WTC11 (cell line): ENCODE measurements at regions not wholly inside any gene's neighbourhood (a gene's known extent, or its start where the extent isn't known, plus 50 kb on each side); places are given as distances from the start of the nearest gene placed in this dataset.

ENCODE experiments used
- ATAC-seq: fragments of 200-7000 bp; cut with Tn5 transposase; 2 replicates; pipeline ENCODE4 v1.10.0; 2021; ENCODE audit warnings: mild to moderate bottlenecking, moderate library complexity
- CTCF ChIA-PET: fragments of 300-600 bp; sonication (Branson Sonifier 250); formaldehyde crosslinking; loops from one replicate; lab custom pipeline; 2021; ENCODE audit warnings: antibody characterized with exemption; lab: Charles Lee
- POLR2A ChIA-PET: fragments of 350-600 bp; sonication (Branson Sonifier 250); formaldehyde crosslinking; loops from one replicate; lab custom pipeline; 2021; ENCODE audit warnings: antibody characterized with exemption; lab: Charles Lee
- DNase-seq: peaks from one replicate; pipeline ENCODE4 v3.0.0; 2021; ENCODE audit warnings: low spot score
- H3K27ac Mint-ChIP-seq: 2 replicates; pipeline ENCODE4 v1.8.0; 2021; ENCODE audit warnings: mixed read lengths
- H3K27me3 Mint-ChIP-seq: 2 replicates; pipeline ENCODE4 v1.8.0; 2021; ENCODE audit warnings: low read depth, mild to moderate bottlenecking, moderate library complexity, mixed read lengths
- H3K36me3 Mint-ChIP-seq: 2 replicates; pipeline ENCODE4 v1.8.0; 2021; ENCODE audit warnings: mixed read lengths
- H3K4me1 Mint-ChIP-seq: 2 replicates; pipeline ENCODE4 v1.8.0; 2022; ENCODE audit warnings: mixed read lengths
- H3K4me3 Mint-ChIP-seq: 2 replicates; pipeline ENCODE4 v1.8.0; 2021; ENCODE audit warnings: mild to moderate bottlenecking, moderate library complexity, mixed read lengths
- H3K9me3 Mint-ChIP-seq: 2 replicates; pipeline ENCODE4 v1.8.0; 2021; ENCODE audit warnings: mixed read lengths
- AR ChIP-seq: fragments of 250-450 bp; sonication (Bioruptor Pico); IDR thresholded peaks from 2 replicates; pipeline ENCODE4 v1.9.0; 2021; ENCODE audit warnings: mild to moderate bottlenecking
- ATF6 ChIP-seq: sonication (generic); formaldehyde crosslinking; IDR thresholded peaks from 2 replicates; pipeline ENCODE4 v1.8.1; 2023; ENCODE audit warnings: mild to moderate bottlenecking, missing genetic modification reagents
- CDX4 ChIP-seq: fragments of 250-450 bp; sonication (Bioruptor Pico); IDR thresholded peaks from 2 replicates; pipeline ENCODE4 v1.9.0; 2021; ENCODE audit warnings: moderate library complexity, mild to moderate bottlenecking, inconsistent platforms, borderline replicate concordance
- E2F5 ChIP-seq: sonication (generic); formaldehyde crosslinking; IDR thresholded peaks from 2 replicates; pipeline ENCODE4 v1.8.1; 2022; ENCODE audit warnings: mild to moderate bottlenecking, moderate library complexity, missing genetic modification reagents
- EMX1 ChIP-seq: fragments of 250-450 bp; sonication (Bioruptor Pico); IDR thresholded peaks from 2 replicates; pipeline ENCODE4 v1.8.0; 2021; ENCODE audit warnings: mild to moderate bottlenecking
- ETV6 ChIP-seq: sonication (generic); formaldehyde crosslinking; IDR thresholded peaks from 2 replicates; pipeline ENCODE4 v1.8.1; 2022; ENCODE audit warnings: mild to moderate bottlenecking, missing genetic modification reagents
- GTF2I ChIP-seq: fragments of 250-450 bp; sonication (Bioruptor Pico); conservative IDR thresholded peaks from 2 replicates; pipeline ENCODE4 v1.4.0; 2021; ENCODE audit warnings: mild to moderate bottlenecking
- HMGA2 ChIP-seq: fragments of 250-450 bp; sonication (Bioruptor Pico); IDR thresholded peaks from 2 replicates; pipeline ENCODE4 v1.4.0; 2021; ENCODE audit warnings: mild to moderate bottlenecking, moderate library complexity
- HMGXB4 ChIP-seq: sonication (generic); formaldehyde crosslinking; IDR thresholded peaks from 2 replicates; pipeline ENCODE4 v1.8.1; 2023; ENCODE audit warnings: mild to moderate bottlenecking, moderate library complexity, missing genetic modification reagents
- IRF2 ChIP-seq: sonication (generic); formaldehyde crosslinking; IDR thresholded peaks from 2 replicates; pipeline ENCODE4 v1.8.0; 2022; ENCODE audit warnings: low read depth, missing genetic modification reagents, borderline replicate concordance
- MYBL2 ChIP-seq: sonication (generic); formaldehyde crosslinking; IDR thresholded peaks from 2 replicates; pipeline ENCODE4 v1.8.1; 2023; ENCODE audit warnings: mild to moderate bottlenecking, moderate library complexity, missing genetic modification reagents
- NFYB ChIP-seq: sonication (generic); formaldehyde crosslinking; conservative IDR thresholded peaks from 2 replicates; pipeline ENCODE4 v1.8.0; 2022; ENCODE audit warnings: low read depth, missing genetic modification reagents
- RELA ChIP-seq: sonication (generic); formaldehyde crosslinking; IDR thresholded peaks from 2 replicates; pipeline ENCODE4 v1.8.1; 2022; ENCODE audit warnings: missing genetic modification reagents, mild to moderate bottlenecking, borderline replicate concordance
- STAT6 ChIP-seq: sonication (generic); formaldehyde crosslinking; conservative IDR thresholded peaks from 2 replicates; pipeline ENCODE4 v1.8.1; 2023; ENCODE audit warnings: mild to moderate bottlenecking, low read depth, missing genetic modification reagents, moderate library complexity
- ZNF232 ChIP-seq: sonication (generic); formaldehyde crosslinking; IDR thresholded peaks from 2 replicates; pipeline ENCODE4 v1.8.0; 2022; ENCODE audit warnings: mild to moderate bottlenecking, missing genetic modification reagents
- ZNF317 ChIP-seq: sonication (generic); formaldehyde crosslinking; IDR thresholded peaks from 2 replicates; pipeline ENCODE4 v1.8.1; 2023; ENCODE audit warnings: low read depth, mild to moderate bottlenecking, moderate library complexity, missing genetic modification reagents, borderline replicate concordance

- peaks cover 18% of the 10 kb centered on the region for H3K4me1 Mint-ChIP-seq
- ATAC-seq: no peak
- ChIA-PET POLR2A (no interaction called here), CTCF (interaction anchor here (0.8 to 2.6 kb wide), 3 partner anchors 60 to 636 kb away, joined by 3 to 8 read pairs (median 5); partner anchors contain the start of gene LMO1)
- no peak overlapping the region for H3K4me3 Mint-ChIP-seq
- DNase-seq: no peak
- peaks cover 3% of the 10 kb centered on the region for H3K27me3 Mint-ChIP-seq
- no peak overlapping the region for H3K27ac Mint-ChIP-seq
- TF ChIP-seq AR (CRISPR knock-in tag): no peak
- TF ChIP-seq HMGA2 (CRISPR knock-in tag): no peak
- no peak for TF ChIP-seq ETV6 (CRISPR knock-in tag)
- TF ChIP-seq EMX1 (CRISPR knock-in tag): no peak
- TF ChIP-seq GTF2I (CRISPR knock-in tag): no peak
- TF ChIP-seq ZNF232 (CRISPR knock-in tag): no peak
- TF ChIP-seq MYBL2 (CRISPR knock-in tag): no peak
- TF ChIP-seq RELA (CRISPR knock-in tag): no peak
- TF ChIP-seq IRF2 (CRISPR knock-in tag): no peak
- no peak for TF ChIP-seq CDX4 (CRISPR knock-in tag)
- TF ChIP-seq STAT6 (CRISPR knock-in tag): no peak
- TF ChIP-seq ATF6 (CRISPR knock-in tag): no peak
- TF ChIP-seq E2F5: no peak
- no peak for TF ChIP-seq HMGXB4
- no peak for TF ChIP-seq ZNF317 (CRISPR knock-in tag)
- no peak for TF ChIP-seq NFYB (CRISPR knock-in tag)
- no peaks in the 10 kb centered on the region for H3K36me3 Mint-ChIP-seq
- H3K9me3 Mint-ChIP-seq: peaks cover 11% of the 10 kb centered on the region
Measured at GRCh38 chr11:8323161-8323935, 59.7 kb upstream of the LMO1 start.
